BLaER1 (cell line): ENCODE measurements at regions not wholly inside any gene's neighbourhood (a gene's known extent, or its start where the extent isn't known, plus 50 kb on each side); places are given as distances from the start of the nearest gene placed in this dataset.

Experiments used
- H3K27ac ChIP-seq: shearing (Covaris generic); formaldehyde crosslinking; 2 replicates; pipeline ENCODE4 v1.8.1; 2022
- H3K27me3 ChIP-seq: shearing (Covaris generic); formaldehyde crosslinking; 2 replicates; pipeline ENCODE4 v1.8.1; 2022
- H3K36me3 ChIP-seq: shearing (Covaris generic); formaldehyde crosslinking; 2 replicates; pipeline ENCODE4 v1.8.1; 2022
- H3K4me1 ChIP-seq: shearing (Covaris generic); formaldehyde crosslinking; 2 replicates; pipeline ENCODE4 v1.8.1; 2022
- H3K4me2 ChIP-seq: shearing (Covaris generic); formaldehyde crosslinking; 2 replicates; pipeline ENCODE4 v1.8.1; 2022
- H3K4me3 ChIP-seq: shearing (Covaris generic); formaldehyde crosslinking; 2 replicates; pipeline ENCODE4 v1.8.1; 2022
- H3K9ac ChIP-seq: shearing (Covaris generic); formaldehyde crosslinking; 2 replicates; pipeline ENCODE4 v1.8.1; 2022
- H3K9me3 ChIP-seq: shearing (Covaris generic); formaldehyde crosslinking; 2 replicates; pipeline ENCODE4 v1.8.1; 2022
- H4K20me1 ChIP-seq: shearing (Covaris generic); formaldehyde crosslinking; 2 replicates; pipeline ENCODE4 v1.8.1; 2022
- Cebpa-rat ChIP-seq: shearing (Covaris generic); IDR thresholded peaks from 2 replicates; pipeline ENCODE4 v1.8.1; 2022

GRCh38 chr3:24838533-24838932, 343.9 kb upstream of the THRB start:
- H3K9me3 ChIP-seq, result no peaks in the 10 kb centered on the region
- no peaks in the 10 kb centered on the region for H3K36me3 ChIP-seq
- H3K4me3 ChIP-seq, result no peak overlapping the region
- no peak overlapping the region for H3K9ac ChIP-seq
- no peak overlapping the region for H3K27ac ChIP-seq
- no peaks in the 10 kb centered on the region for H3K27me3 ChIP-seq
- H4K20me1 ChIP-seq, result no peaks in the 10 kb centered on the region
- no peak for TF ChIP-seq Cebpa-rat
- no peak overlapping the region for H3K4me2 ChIP-seq
- no peaks in the 10 kb centered on the region for H3K4me1 ChIP-seq

GRCh38 chr3:24843955-24844354, 349.3 kb upstream of the THRB start:
- H3K9me3 ChIP-seq, result no peaks in the 10 kb centered on the region

GRCh38 chr3:24845524-24846155, 351.0 kb upstream of the THRB start:
- no peak overlapping the region for H3K27ac ChIP-seq
- H3K9me3 ChIP-seq, result no peaks in the 10 kb centered on the region
- H3K36me3 ChIP-seq, result no peaks in the 10 kb centered on the region
- no peaks in the 10 kb centered on the region for H3K4me1 ChIP-seq
- no peaks in the 10 kb centered on the region for H4K20me1 ChIP-seq
- no peak overlapping the region for H3K9ac ChIP-seq
- no peak for TF ChIP-seq Cebpa-rat
- H3K4me2 ChIP-seq, result no peak overlapping the region
- H3K27me3 ChIP-seq, result no peaks in the 10 kb centered on the region
- H3K4me3 ChIP-seq, result no peak overlapping the region

More at GRCh38 chr3:24843955-24844354, 349.3 kb upstream of the THRB start:
- no peak for TF ChIP-seq Cebpa-rat
- no peaks in the 10 kb centered on the region for H3K4me1 ChIP-seq
- H3K27me3 ChIP-seq, result no peaks in the 10 kb centered on the region
- H3K36me3 ChIP-seq, result no peaks in the 10 kb centered on the region
- no peak overlapping the region for H3K27ac ChIP-seq
- H3K4me3 ChIP-seq, result no peak overlapping the region
- H4K20me1 ChIP-seq, result no peaks in the 10 kb centered on the region
- H3K9ac ChIP-seq, result no peak overlapping the region
- no peak overlapping the region for H3K4me2 ChIP-seq

- H3K9ac ChIP-seq, result no peak overlapping the region
Observed at GRCh38 chr3:24846286-24846860, 351.7 kb upstream of the THRB start.

GRCh38 chr3:24850245-24850644, 355.6 kb upstream of the THRB start:
- no peak for TF ChIP-seq Cebpa-rat
- Histone ChIP-seq H3K9ac (no peak overlapping the region), H3K4me3 (no peak overlapping the region), H3K4me2 (no peak overlapping the region), H4K20me1 (no peaks in the 10 kb centered on the region), H3K4me1 (no peaks in the 10 kb centered on the region), H3K36me3 (no peaks in the 10 kb centered on the region), H3K27me3 (no peaks in the 10 kb centered on the region), H3K27ac (no peak overlapping the region), H3K9me3 (no peaks in the 10 kb centered on the region)

More at GRCh38 chr3:24846286-24846860, 351.7 kb upstream of the THRB start:
- Histone ChIP-seq H3K27ac (no peak overlapping the region), H3K27me3 (no peaks in the 10 kb centered on the region), H3K4me3 (no peak overlapping the region), H4K20me1 (no peaks in the 10 kb centered on the region), H3K9me3 (no peaks in the 10 kb centered on the region), H3K4me1 (no peaks in the 10 kb centered on the region), H3K36me3 (no peaks in the 10 kb centered on the region), H3K4me2 (no peak overlapping the region)
- no peak for TF ChIP-seq Cebpa-rat

- no peak overlapping the region for H3K4me2 ChIP-seq
- no peaks in the 10 kb centered on the region for H3K27me3 ChIP-seq
- no peak overlapping the region for H3K27ac ChIP-seq
- no peaks in the 10 kb centered on the region for H3K9me3 ChIP-seq
- H3K4me3 ChIP-seq, result no peak overlapping the region
- H3K4me1 ChIP-seq, result no peaks in the 10 kb centered on the region
- no peak overlapping the region for H3K9ac ChIP-seq
- no peaks in the 10 kb centered on the region for H4K20me1 ChIP-seq
- no peaks in the 10 kb centered on the region for H3K36me3 ChIP-seq
- TF ChIP-seq Cebpa-rat, result no peak
Observed at GRCh38 chr3:24853685-24854490, 359.2 kb upstream of the THRB start.

GRCh38 chr3:24854748-24855147, 360.1 kb upstream of the THRB start:
- no peak for TF ChIP-seq Cebpa-rat
- H4K20me1 ChIP-seq, result no peaks in the 10 kb centered on the region
- no peaks in the 10 kb centered on the region for H3K9me3 ChIP-seq
- H3K27me3 ChIP-seq, result no peaks in the 10 kb centered on the region
- H3K4me2 ChIP-seq, result no peak overlapping the region
- no peak overlapping the region for H3K9ac ChIP-seq
- H3K36me3 ChIP-seq, result no peaks in the 10 kb centered on the region
- no peaks in the 10 kb centered on the region for H3K4me1 ChIP-seq
- no peak overlapping the region for H3K4me3 ChIP-seq
- no peak overlapping the region for H3K27ac ChIP-seq

GRCh38 chr3:24857945-24858344, 363.3 kb upstream of the THRB start:
- Histone ChIP-seq H3K4me1 (no peaks in the 10 kb centered on the region), H4K20me1 (no peaks in the 10 kb centered on the region)
- no peak for TF ChIP-seq Cebpa-rat

GRCh38 chr3:24863215-24863614, 368.6 kb upstream of the THRB start:
- Histone ChIP-seq H4K20me1 (no peaks in the 10 kb centered on the region), H3K27ac (no peak overlapping the region), H3K36me3 (no peaks in the 10 kb centered on the region), H3K4me3 (no peak overlapping the region), H3K9me3 (no peaks in the 10 kb centered on the region), H3K9ac (no peak overlapping the region), H3K4me1 (no peaks in the 10 kb centered on the region), H3K27me3 (no peaks in the 10 kb centered on the region), H3K4me2 (no peak overlapping the region)
- TF ChIP-seq Cebpa-rat, result no peak

More at GRCh38 chr3:24857945-24858344, 363.3 kb upstream of the THRB start:
- H3K9me3 ChIP-seq, result no peaks in the 10 kb centered on the region
- no peak overlapping the region for H3K4me3 ChIP-seq
- no peaks in the 10 kb centered on the region for H3K36me3 ChIP-seq
- no peak overlapping the region for H3K9ac ChIP-seq
- no peak overlapping the region for H3K27ac ChIP-seq
- no peaks in the 10 kb centered on the region for H3K27me3 ChIP-seq
- H3K4me2 ChIP-seq, result no peak overlapping the region

GRCh38 chr3:24867783-24868182, 373.1 kb upstream of the THRB start:
- Histone ChIP-seq H3K4me3 (no peak overlapping the region), H3K9ac (no peak overlapping the region), H3K27ac (no peak overlapping the region), H3K27me3 (no peaks in the 10 kb centered on the region), H3K4me2 (no peak overlapping the region), H3K9me3 (no peaks in the 10 kb centered on the region), H3K36me3 (no peaks in the 10 kb centered on the region), H3K4me1 (no peaks in the 10 kb centered on the region), H4K20me1 (no peaks in the 10 kb centered on the region)
- TF ChIP-seq Cebpa-rat, result no peak
